ENCODE measurements at regions not wholly inside any gene's neighbourhood (a gene's known extent, or its start where the extent isn't known, plus 50 kb on each side); places are given as distances from the start of the nearest gene placed in this dataset.

DNA sequence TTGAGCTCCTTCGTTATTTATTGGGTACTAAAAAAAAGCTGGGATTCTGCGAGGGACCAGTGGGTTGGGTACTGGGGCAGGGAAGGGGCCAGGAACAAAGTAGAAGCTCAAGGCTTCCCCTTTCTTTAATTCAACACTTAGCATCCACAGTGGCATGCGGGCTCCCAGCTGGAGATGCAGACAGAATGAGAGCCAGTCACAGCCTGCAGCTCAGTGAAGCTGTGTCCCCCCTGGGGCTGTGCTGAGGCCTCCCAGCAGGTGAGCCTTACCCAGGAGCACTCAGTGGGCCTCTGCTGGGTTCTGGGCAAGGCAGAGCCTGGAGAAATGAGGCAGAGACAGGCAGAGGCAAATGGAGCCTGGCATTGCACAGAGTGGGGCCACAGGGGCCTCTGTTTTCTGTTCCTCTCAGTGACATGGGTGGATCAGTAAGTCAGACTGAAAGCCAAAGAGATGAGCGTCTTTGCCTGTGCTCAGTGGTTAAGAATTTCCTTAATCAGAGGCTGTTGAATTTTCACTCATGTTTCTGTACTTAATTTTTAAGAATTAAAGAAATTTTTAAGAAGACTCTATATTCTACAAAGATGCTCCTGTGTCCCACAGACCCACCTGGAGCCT is 181.4 kb upstream of the RBPJ start:
- Histone ChIP-seq H3K36me3 (ENCODE audit: insufficient read depth, low read length) (no peaks in the 10 kb centered on the region), H3K27me3 (ENCODE audit: insufficient read depth, low read length, poor library complexity) (no peaks in the 10 kb centered on the region), H3K4me1 (ENCODE audit: insufficient read depth, low read length) (no peaks in the 10 kb centered on the region), H3K27ac (ENCODE audit: low read length) (no peak overlapping the region), H3K4me2 (ENCODE audit: insufficient read depth, low read length) (no peak overlapping the region), H3K79me2 (ENCODE audit: insufficient read depth, low read length) (no peaks in the 10 kb centered on the region), H3K9ac (ENCODE audit: low read depth, low read length) (no peak overlapping the region), H4K20me1 (ENCODE audit: insufficient read depth, low read length) (no peaks in the 10 kb centered on the region), H3K4me3 (ENCODE audit: low read depth in 1 of 2, low read length in 2 of 2) (no peak overlapping the region), H3K9me3 (ENCODE audit: insufficient read depth, low read length, severe bottlenecking) (no peaks in the 10 kb centered on the region), H2AFZ (ENCODE audit: low read depth, low read length) (no peak overlapping the region)
- no peak for ATAC-seq (ENCODE audit: insufficient read depth, low read depth)
- TF ChIP-seq EZH2 (IDR thresholded peaks at IDR 0.05; ENCODE audit: borderline replicate concordance, low read depth, low read length, severe bottlenecking), result no peak
- TF ChIP-seq, protein P1, sequence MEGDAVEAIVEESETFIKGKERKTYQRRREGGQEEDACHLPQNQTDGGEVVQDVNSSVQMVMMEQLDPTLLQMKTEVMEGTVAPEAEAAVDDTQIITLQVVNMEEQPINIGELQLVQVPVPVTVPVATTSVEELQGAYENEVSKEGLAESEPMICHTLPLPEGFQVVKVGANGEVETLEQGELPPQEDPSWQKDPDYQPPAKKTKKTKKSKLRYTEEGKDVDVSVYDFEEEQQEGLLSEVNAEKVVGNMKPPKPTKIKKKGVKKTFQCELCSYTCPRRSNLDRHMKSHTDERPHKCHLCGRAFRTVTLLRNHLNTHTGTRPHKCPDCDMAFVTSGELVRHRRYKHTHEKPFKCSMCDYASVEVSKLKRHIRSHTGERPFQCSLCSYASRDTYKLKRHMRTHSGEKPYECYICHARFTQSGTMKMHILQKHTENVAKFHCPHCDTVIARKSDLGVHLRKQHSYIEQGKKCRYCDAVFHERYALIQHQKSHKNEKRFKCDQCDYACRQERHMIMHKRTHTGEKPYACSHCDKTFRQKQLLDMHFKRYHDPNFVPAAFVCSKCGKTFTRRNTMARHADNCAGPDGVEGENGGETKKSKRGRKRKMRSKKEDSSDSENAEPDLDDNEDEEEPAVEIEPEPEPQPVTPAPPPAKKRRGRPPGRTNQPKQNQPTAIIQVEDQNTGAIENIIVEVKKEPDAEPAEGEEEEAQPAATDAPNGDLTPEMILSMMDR (IDR thresholded peaks at IDR 0.05; ENCODE audit: borderline replicate concordance, extremely low read depth, low read length, poor library complexity, severe bottlenecking), result no peak
- no peak for DNase-seq

DNA sequence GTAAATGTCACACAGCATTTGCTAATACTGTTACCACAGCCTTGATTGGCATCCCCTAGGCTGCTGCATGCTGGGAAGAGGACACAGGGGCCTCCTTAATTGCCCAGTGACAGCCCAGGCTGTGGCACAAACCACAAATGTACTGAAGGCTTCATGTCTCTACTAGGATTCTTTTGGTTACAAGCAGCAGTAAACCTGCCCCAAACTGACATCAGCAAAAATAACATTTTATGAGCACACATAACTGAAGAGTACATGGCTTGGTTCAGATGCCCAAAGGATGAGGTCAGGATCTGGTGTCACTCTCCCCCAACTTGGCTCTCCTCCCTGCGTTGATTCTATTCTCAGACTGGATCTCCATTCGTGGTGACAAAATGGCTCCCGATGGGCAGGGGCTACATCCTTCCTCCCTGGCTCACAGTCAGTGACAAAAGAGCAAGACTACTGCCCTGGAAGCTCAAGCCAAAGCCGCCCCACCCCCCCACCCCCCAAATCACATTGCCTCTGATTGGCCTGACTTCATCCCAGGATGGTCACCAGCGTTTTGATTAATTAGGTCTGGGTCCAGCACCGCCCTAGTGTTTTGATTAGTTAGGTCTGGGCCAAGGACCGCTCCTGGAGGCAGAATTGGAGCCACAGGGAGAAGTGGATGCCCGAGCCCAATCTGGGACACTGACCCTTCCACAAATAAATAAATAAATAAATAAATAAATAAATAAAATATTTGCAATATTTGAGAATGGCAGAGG is 180.5 kb upstream of the RBPJ start:
- Histone ChIP-seq H4K20me1 (ENCODE audit: insufficient read depth, low read length) (no peaks in the 10 kb centered on the region), H3K36me3 (ENCODE audit: insufficient read depth, low read length) (no peaks in the 10 kb centered on the region), H3K9ac (ENCODE audit: low read depth, low read length) (no peak overlapping the region), H3K79me2 (ENCODE audit: insufficient read depth, low read length) (no peaks in the 10 kb centered on the region), H3K27ac (ENCODE audit: low read length) (no peak overlapping the region), H2AFZ (ENCODE audit: low read depth, low read length) (no peak overlapping the region), H3K4me3 (ENCODE audit: low read depth in 1 of 2, low read length in 2 of 2) (no peak overlapping the region), H3K9me3 (ENCODE audit: insufficient read depth, low read length, severe bottlenecking) (no peaks in the 10 kb centered on the region), H3K27me3 (ENCODE audit: insufficient read depth, low read length, poor library complexity) (no peaks in the 10 kb centered on the region), H3K4me2 (ENCODE audit: insufficient read depth, low read length) (no peak overlapping the region), H3K4me1 (ENCODE audit: insufficient read depth, low read length) (no peaks in the 10 kb centered on the region)
- ATAC-seq (ENCODE audit: insufficient read depth, low read depth), result no peak
- no peak for DNase-seq
- TF ChIP-seq, protein P1 (IDR thresholded peaks at IDR 0.05; ENCODE audit: borderline replicate concordance, extremely low read depth, low read length, poor library complexity, severe bottlenecking), result no peak
- no peak for TF ChIP-seq EZH2 (IDR thresholded peaks at IDR 0.05; ENCODE audit: borderline replicate concordance, low read depth, low read length, severe bottlenecking)

DNA sequence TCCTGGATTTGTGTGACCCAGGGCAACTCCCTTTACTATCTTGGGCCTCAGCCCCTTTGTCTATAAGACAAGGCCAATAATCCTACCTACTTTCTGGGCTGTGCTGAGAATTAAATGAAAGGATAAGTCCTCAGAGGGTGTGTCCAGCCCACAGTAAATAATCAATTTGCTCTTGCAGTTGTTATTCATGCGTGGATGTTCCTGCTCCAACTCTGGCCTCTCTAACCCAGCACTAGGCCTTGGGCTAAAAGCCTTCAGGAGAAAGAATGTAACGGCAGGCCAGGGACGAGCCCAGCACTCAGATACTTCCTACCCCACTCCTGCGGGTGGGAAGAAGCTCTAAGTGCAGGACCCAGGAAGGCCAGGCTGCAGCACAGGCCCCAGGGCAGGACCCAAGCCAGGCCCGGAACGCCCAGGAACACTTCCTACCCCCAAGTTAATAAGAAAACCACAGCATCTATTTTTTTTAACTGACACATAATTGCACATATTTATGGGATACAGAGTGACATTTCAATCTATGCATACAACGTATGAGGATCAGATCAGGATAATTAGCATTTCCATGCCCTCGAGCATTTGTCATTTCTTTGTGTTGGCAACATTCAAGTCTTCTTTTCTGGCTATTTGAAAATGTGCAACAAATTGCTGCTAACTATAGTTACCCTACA is 179.6 kb upstream of the RBPJ start:
- H3K36me3 ChIP-seq (ENCODE audit: insufficient read depth, low read length), result no peaks in the 10 kb centered on the region
- H3K4me3 ChIP-seq (ENCODE audit: low read depth in 1 of 2, low read length in 2 of 2), result no peak overlapping the region
- H4K20me1 ChIP-seq (ENCODE audit: insufficient read depth, low read length), result no peaks in the 10 kb centered on the region
- TF ChIP-seq, protein P1 (IDR thresholded peaks at IDR 0.05; ENCODE audit: borderline replicate concordance, extremely low read depth, low read length, poor library complexity, severe bottlenecking), result no peak
- no peak for TF ChIP-seq EZH2 (IDR thresholded peaks at IDR 0.05; ENCODE audit: borderline replicate concordance, low read depth, low read length, severe bottlenecking)
- H3K9me3 ChIP-seq (ENCODE audit: insufficient read depth, low read length, severe bottlenecking), result no peaks in the 10 kb centered on the region
- no peak overlapping the region for H2AFZ ChIP-seq (ENCODE audit: low read depth, low read length)
- no peaks in the 10 kb centered on the region for H3K27me3 ChIP-seq (ENCODE audit: insufficient read depth, low read length, poor library complexity)
- no peaks in the 10 kb centered on the region for H3K79me2 ChIP-seq (ENCODE audit: insufficient read depth, low read length)
- DNase-seq, result no peak
- no peak overlapping the region for H3K4me2 ChIP-seq (ENCODE audit: insufficient read depth, low read length)
- ATAC-seq (ENCODE audit: insufficient read depth, low read depth), result no peak
- H3K27ac ChIP-seq (ENCODE audit: low read length), result no peak overlapping the region
- no peak overlapping the region for H3K9ac ChIP-seq (ENCODE audit: low read depth, low read length)
- H3K4me1 ChIP-seq (ENCODE audit: insufficient read depth, low read length), result no peaks in the 10 kb centered on the region
